DOHH2 (cell line): ENCODE measurements at regions not wholly inside any gene's neighbourhood (a gene's known extent, or its start where the extent isn't known, plus 50 kb on each side); places are given as distances from the start of the nearest gene placed in this dataset.

Source experiments
- H3F3A ChIP-seq: fragments of 200-600 bp; sonication (generic), shearing (Covaris generic); 2 replicates; pipeline ENCODE4 v1.6.0; 2016; ENCODE audit warnings: antibody characterized with exemption, mild to moderate bottlenecking; ENCODE audit not compliant: control insufficient read depth, insufficient read depth
- H3K27ac ChIP-seq: fragments of 200-600 bp; sonication (generic); 2 replicates; pipeline ENCODE4 v1.5.1; 2014; ENCODE audit warnings: low read depth, mild to moderate bottlenecking, low read length, moderate library complexity
- H3K27me3 ChIP-seq: fragments of 200-600 bp; sonication (generic); 2 replicates; pipeline ENCODE4 v1.6.1; 2014; ENCODE audit warnings: mild to moderate bottlenecking, low read length, mixed read lengths; ENCODE audit not compliant: control insufficient read depth
- H3K36me3 ChIP-seq: fragments of 200-600 bp; sonication (generic); 2 replicates; pipeline ENCODE4 v1.6.1; 2014; ENCODE audit warnings: mild to moderate bottlenecking, low read length, moderate library complexity, mixed read lengths; ENCODE audit not compliant: control insufficient read depth
- H3K4me1 ChIP-seq: fragments of 200-600 bp; sonication (generic); 2 replicates; pipeline ENCODE4 v1.6.1; 2014; ENCODE audit warnings: mild to moderate bottlenecking, low read length, mixed read lengths; ENCODE audit not compliant: control insufficient read depth
- H3K4me2 ChIP-seq: fragments of 200-600 bp; sonication (generic); 2 replicates; pipeline ENCODE4 v1.6.0; 2014; ENCODE audit warnings: mild to moderate bottlenecking, low read length, moderate library complexity
- H3K4me3 ChIP-seq: fragments of 200-600 bp; sonication (generic); 2 replicates; pipeline ENCODE4 v1.5.1; 2014; ENCODE audit warnings: mild to moderate bottlenecking, low read length, mixed read lengths
- H3K79me2 ChIP-seq: fragments of 200-600 bp; sonication (generic); 2 replicates; pipeline ENCODE4 v1.6.1; 2014; ENCODE audit warnings: mild to moderate bottlenecking, low read length, mixed read lengths; ENCODE audit not compliant: control insufficient read depth
- H3K9me2 ChIP-seq: fragments of 200-600 bp; sonication (generic); replicated peaks from 2 replicates; pipeline ENCODE4 v1.6.1; 2014; ENCODE audit warnings: mild to moderate bottlenecking, low read length, mixed read lengths; ENCODE audit not compliant: control insufficient read depth
- H3K9me3 ChIP-seq: fragments of 200-600 bp; sonication (generic); 2 replicates; pipeline ENCODE4 v1.6.1; 2014; ENCODE audit warnings: antibody characterized with exemption, low read length, mixed read lengths; ENCODE audit not compliant: control insufficient read depth, insufficient read depth
- H4K20me1 ChIP-seq: fragments of 200-600 bp; sonication (generic); 2 replicates; pipeline ENCODE4 v1.6.0; 2014; ENCODE audit warnings: low read depth, mild to moderate bottlenecking, antibody characterized with exemption, low read length, moderate library complexity; ENCODE audit not compliant: control insufficient read depth, insufficient read depth
- EZH2phosphoT487 ChIP-seq: fragments of 200-600 bp; sonication (generic); IDR thresholded peaks from 2 replicates; pipeline ENCODE4 v1.6.1; 2017; ENCODE audit warnings: borderline replicate concordance, mild to moderate bottlenecking, antibody characterized with exemption, low read length, moderate library complexity, mixed read lengths
- TF ChIP-seq, protein P1 (sequence below): fragments of 200-600 bp; sonication (generic); IDR thresholded peaks from one replicate; pipeline ENCODE4 v1.5.1; 2014; ENCODE audit warnings: antibody characterized with exemption, mild to moderate bottlenecking, low read depth, low read length; ENCODE audit not compliant: poor library complexity, severe bottlenecking

DNA sequence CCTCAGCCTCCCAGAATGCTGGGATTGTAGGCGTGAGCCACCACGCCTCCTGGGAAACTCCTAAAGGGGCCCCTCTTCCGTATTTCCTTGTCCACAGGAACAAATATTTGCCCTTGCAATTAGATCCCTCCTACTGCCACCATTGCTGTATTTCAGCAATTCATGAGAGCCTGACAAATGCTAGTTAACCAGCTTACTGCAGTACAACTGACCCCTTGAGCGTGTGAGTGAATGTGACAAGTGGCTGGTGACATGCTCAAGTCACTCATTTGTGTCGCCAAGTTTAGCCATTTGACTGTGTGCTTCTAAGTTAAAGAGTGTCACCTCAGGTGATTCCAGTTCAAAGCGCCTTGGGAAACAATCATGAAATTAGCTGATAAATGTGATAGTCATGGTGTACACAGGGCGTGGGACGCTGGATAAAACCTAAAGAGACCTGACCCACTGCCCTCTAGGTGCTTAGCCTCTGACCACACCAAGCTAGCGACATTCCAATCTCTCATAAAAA lies 56.1 kb upstream of the MAP1LC3B2 start:
- no peaks in the 10 kb centered on the region for H3F3A ChIP-seq
- no peaks in the 10 kb centered on the region for H3K4me1 ChIP-seq
- no peaks in the 10 kb centered on the region for H3K9me3 ChIP-seq
- H3K27ac ChIP-seq = no peak overlapping the region
- no peaks in the 10 kb centered on the region for H4K20me1 ChIP-seq
- no peaks in the 10 kb centered on the region for H3K9me2 ChIP-seq
- H3K79me2 ChIP-seq = no peaks in the 10 kb centered on the region
- no peaks in the 10 kb centered on the region for H3K36me3 ChIP-seq
- no peak overlapping the region for H3K4me2 ChIP-seq
- H3K4me3 ChIP-seq = no peak overlapping the region
- TF ChIP-seq, protein P1, sequence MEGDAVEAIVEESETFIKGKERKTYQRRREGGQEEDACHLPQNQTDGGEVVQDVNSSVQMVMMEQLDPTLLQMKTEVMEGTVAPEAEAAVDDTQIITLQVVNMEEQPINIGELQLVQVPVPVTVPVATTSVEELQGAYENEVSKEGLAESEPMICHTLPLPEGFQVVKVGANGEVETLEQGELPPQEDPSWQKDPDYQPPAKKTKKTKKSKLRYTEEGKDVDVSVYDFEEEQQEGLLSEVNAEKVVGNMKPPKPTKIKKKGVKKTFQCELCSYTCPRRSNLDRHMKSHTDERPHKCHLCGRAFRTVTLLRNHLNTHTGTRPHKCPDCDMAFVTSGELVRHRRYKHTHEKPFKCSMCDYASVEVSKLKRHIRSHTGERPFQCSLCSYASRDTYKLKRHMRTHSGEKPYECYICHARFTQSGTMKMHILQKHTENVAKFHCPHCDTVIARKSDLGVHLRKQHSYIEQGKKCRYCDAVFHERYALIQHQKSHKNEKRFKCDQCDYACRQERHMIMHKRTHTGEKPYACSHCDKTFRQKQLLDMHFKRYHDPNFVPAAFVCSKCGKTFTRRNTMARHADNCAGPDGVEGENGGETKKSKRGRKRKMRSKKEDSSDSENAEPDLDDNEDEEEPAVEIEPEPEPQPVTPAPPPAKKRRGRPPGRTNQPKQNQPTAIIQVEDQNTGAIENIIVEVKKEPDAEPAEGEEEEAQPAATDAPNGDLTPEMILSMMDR = no peak
- no peak for TF ChIP-seq EZH2phosphoT487
- H3K27me3 ChIP-seq = peaks cover 10% of the 10 kb centered on the region

DNA sequence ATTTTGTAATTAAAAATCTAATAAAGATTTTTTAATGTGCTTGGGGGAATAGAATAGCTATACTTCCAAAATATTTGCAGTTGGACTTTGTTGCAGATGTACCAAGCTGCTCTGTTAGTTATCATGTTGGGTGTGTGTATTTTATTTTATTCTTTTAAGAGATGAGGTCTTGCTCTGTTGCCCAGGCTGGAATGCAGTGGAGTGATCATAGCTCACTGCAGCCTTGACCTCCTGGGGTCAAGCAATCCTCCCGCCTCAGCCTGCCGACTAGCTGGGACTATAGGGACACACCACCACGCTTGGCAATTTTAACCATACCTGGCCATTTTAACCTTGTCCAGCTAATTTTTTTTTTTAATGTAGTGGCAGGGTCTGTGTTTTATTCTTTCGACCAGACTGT lies 54.7 kb upstream of the MAP1LC3B2 start:
- Histone ChIP-seq H3K9me3 (no peaks in the 10 kb centered on the region), H3F3A (no peaks in the 10 kb centered on the region), H3K4me2 (no peak overlapping the region), H3K4me1 (no peaks in the 10 kb centered on the region), H4K20me1 (no peaks in the 10 kb centered on the region), H3K36me3 (no peaks in the 10 kb centered on the region), H3K9me2 (no peaks in the 10 kb centered on the region), H3K27me3 (peaks cover 19% of the 10 kb centered on the region), H3K79me2 (no peaks in the 10 kb centered on the region), H3K4me3 (no peak overlapping the region), H3K27ac (no peak overlapping the region)
- no peak for TF ChIP-seq EZH2phosphoT487
- TF ChIP-seq, protein P1 = no peak

DNA sequence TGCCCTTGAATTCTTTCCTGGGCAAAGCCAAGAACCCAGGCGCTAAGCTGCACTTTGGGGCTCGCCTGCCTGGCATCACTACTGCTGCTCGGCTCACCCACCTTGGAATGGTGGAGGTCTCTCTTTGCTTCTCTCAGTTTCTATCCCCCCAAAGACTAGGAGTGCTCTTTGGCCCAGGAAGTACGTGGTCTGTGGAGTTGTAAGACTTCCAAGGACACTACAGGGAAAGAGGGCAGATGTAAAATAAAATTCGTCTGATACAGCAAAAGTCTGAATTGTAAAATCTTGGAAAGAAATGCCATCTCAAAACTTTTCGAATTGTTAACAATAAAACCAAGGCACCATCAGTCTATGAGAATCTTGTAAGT lies 52.5 kb upstream of the MAP1LC3B2 start:
- no peak overlapping the region for H3K27ac ChIP-seq
- no peaks in the 10 kb centered on the region for H3K79me2 ChIP-seq
- no peak overlapping the region for H3K4me2 ChIP-seq
- no peaks in the 10 kb centered on the region for H3K36me3 ChIP-seq
- H3F3A ChIP-seq = no peaks in the 10 kb centered on the region
- no peaks in the 10 kb centered on the region for H3K4me1 ChIP-seq
- H3K9me2 ChIP-seq = no peaks in the 10 kb centered on the region
- no peak for TF ChIP-seq EZH2phosphoT487
- TF ChIP-seq, protein P1 = no peak
- no peaks in the 10 kb centered on the region for H3K9me3 ChIP-seq
- no peaks in the 10 kb centered on the region for H4K20me1 ChIP-seq
- H3K27me3 ChIP-seq = peaks cover 25% of the 10 kb centered on the region
- no peak overlapping the region for H3K4me3 ChIP-seq
